ENCODE measurements at regions not wholly inside any gene's neighbourhood (a gene's known extent, or its start where the extent isn't known, plus 50 kb on each side); places are given as distances from the start of the nearest gene placed in this dataset.
"Not testable (repeated sequence)": the region's sequence is repeated elsewhere in the genome, so short reads cannot be mapped to it uniquely, and the experiment has no call there.

GRCh38 chr22:23466351-23466750, 113.7 kb downstream of the IGLL1 start:
- no peak for DNase-seq (ENCODE audit: low spot score)
- no peaks in the 10 kb centered on the region for H3K4me1 ChIP-seq (ENCODE audit: insufficient read depth, poor library complexity, severe bottlenecking)
- no peak overlapping the region for H3K27ac ChIP-seq (ENCODE audit: poor library complexity, severe bottlenecking)
- no peak for ATAC-seq (ENCODE audit: low read depth)
- peaks cover 8% of the 10 kb centered on the region for H3K27me3 ChIP-seq (ENCODE audit: insufficient read depth, poor library complexity, severe bottlenecking)
- no peak for TF ChIP-seq CTCF (IDR thresholded peaks at IDR 0.05; ENCODE audit: poor library complexity, severe bottlenecking)
- no peaks in the 10 kb centered on the region for H3K9me3 ChIP-seq (ENCODE audit: severe bottlenecking)
- no peaks in the 10 kb centered on the region for H3K36me3 ChIP-seq (ENCODE audit: low read depth)
- no peak overlapping the region for H3K4me3 ChIP-seq (ENCODE audit: severe bottlenecking)

GRCh38 chr22:23464796-23465195, 115.3 kb downstream of the IGLL1 start:
- DNase-seq (ENCODE audit: low spot score), result not testable (repeated sequence)

GRCh38 chr22:23460517-23461031, 119.5 kb downstream of the IGLL1 start:
- not testable (repeated sequence) for H3K4me3 ChIP-seq (ENCODE audit: severe bottlenecking); H3K27ac ChIP-seq (ENCODE audit: poor library complexity, severe bottlenecking); H3K9me3 ChIP-seq (ENCODE audit: severe bottlenecking); H3K4me1 ChIP-seq (ENCODE audit: insufficient read depth, poor library complexity, severe bottlenecking); H3K36me3 ChIP-seq (ENCODE audit: low read depth); DNase-seq (ENCODE audit: low spot score); ATAC-seq (ENCODE audit: low read depth); H3K27me3 ChIP-seq (ENCODE audit: insufficient read depth, poor library complexity, severe bottlenecking)

More at GRCh38 chr22:23464796-23465195, 115.3 kb downstream of the IGLL1 start:
- not testable (repeated sequence) for ATAC-seq (ENCODE audit: low read depth); H3K27me3 ChIP-seq (ENCODE audit: insufficient read depth, poor library complexity, severe bottlenecking); H3K9me3 ChIP-seq (ENCODE audit: severe bottlenecking); H3K36me3 ChIP-seq (ENCODE audit: low read depth); H3K27ac ChIP-seq (ENCODE audit: poor library complexity, severe bottlenecking); H3K4me1 ChIP-seq (ENCODE audit: insufficient read depth, poor library complexity, severe bottlenecking); H3K4me3 ChIP-seq (ENCODE audit: severe bottlenecking)

- not testable (repeated sequence) for H3K4me3 ChIP-seq (ENCODE audit: severe bottlenecking); H3K27me3 ChIP-seq (ENCODE audit: insufficient read depth, poor library complexity, severe bottlenecking); ATAC-seq (ENCODE audit: low read depth); H3K4me1 ChIP-seq (ENCODE audit: insufficient read depth, poor library complexity, severe bottlenecking); H3K36me3 ChIP-seq (ENCODE audit: low read depth); H3K27ac ChIP-seq (ENCODE audit: poor library complexity, severe bottlenecking); DNase-seq (ENCODE audit: low spot score); H3K9me3 ChIP-seq (ENCODE audit: severe bottlenecking)
Measured at GRCh38 chr22:23459645-23460516, 120.2 kb downstream of the IGLL1 start.

- no peaks in the 10 kb centered on the region for H3K9me3 ChIP-seq (ENCODE audit: severe bottlenecking)
- H3K27me3 ChIP-seq (ENCODE audit: insufficient read depth, poor library complexity, severe bottlenecking), result peaks cover 5% of the 10 kb centered on the region
- no peaks in the 10 kb centered on the region for H3K36me3 ChIP-seq (ENCODE audit: low read depth)
- ATAC-seq (ENCODE audit: low read depth) (no peak), DNase-seq (ENCODE audit: low spot score) (no peak)
- H3K27ac ChIP-seq (ENCODE audit: poor library complexity, severe bottlenecking), result no peak overlapping the region
- H3K4me1 ChIP-seq (ENCODE audit: insufficient read depth, poor library complexity, severe bottlenecking), result no peaks in the 10 kb centered on the region
- no peak overlapping the region for H3K4me3 ChIP-seq (ENCODE audit: severe bottlenecking)
- no peak for TF ChIP-seq CTCF (IDR thresholded peaks at IDR 0.05; ENCODE audit: poor library complexity, severe bottlenecking)
Measured at GRCh38 chr22:23458663-23459541, 121.2 kb downstream of the IGLL1 start.

- Histone ChIP-seq H3K9me3 (ENCODE audit: severe bottlenecking) (no peaks in the 10 kb centered on the region), H3K36me3 (ENCODE audit: low read depth) (no peaks in the 10 kb centered on the region), H3K27me3 (ENCODE audit: insufficient read depth, poor library complexity, severe bottlenecking) (no peaks in the 10 kb centered on the region), H3K4me1 (ENCODE audit: insufficient read depth, poor library complexity, severe bottlenecking) (no peaks in the 10 kb centered on the region), H3K4me3 (ENCODE audit: severe bottlenecking) (no peak overlapping the region), H3K27ac (ENCODE audit: poor library complexity, severe bottlenecking) (no peak overlapping the region)
- DNase-seq (ENCODE audit: low spot score) (no peak), ATAC-seq (ENCODE audit: low read depth) (no peak)
- TF ChIP-seq CTCF (IDR thresholded peaks at IDR 0.05; ENCODE audit: poor library complexity, severe bottlenecking), result no peak
Measured at GRCh38 chr22:23457380-23457985, 122.6 kb downstream of the IGLL1 start.

- not testable (repeated sequence) for H3K4me3 ChIP-seq (ENCODE audit: severe bottlenecking); H3K4me1 ChIP-seq (ENCODE audit: insufficient read depth, poor library complexity, severe bottlenecking); H3K9me3 ChIP-seq (ENCODE audit: severe bottlenecking); H3K27ac ChIP-seq (ENCODE audit: poor library complexity, severe bottlenecking); ATAC-seq (ENCODE audit: low read depth); H3K27me3 ChIP-seq (ENCODE audit: insufficient read depth, poor library complexity, severe bottlenecking); H3K36me3 ChIP-seq (ENCODE audit: low read depth); DNase-seq (ENCODE audit: low spot score)
Measured at GRCh38 chr22:23456666-23457379, 123.3 kb downstream of the IGLL1 start.

All from RWPE2 (cell line).